ENCODE measurements at regions not wholly inside any gene's neighbourhood (a gene's known extent, or its start where the extent isn't known, plus 50 kb on each side); places are given as distances from the start of the nearest gene placed in this dataset.

DNA sequence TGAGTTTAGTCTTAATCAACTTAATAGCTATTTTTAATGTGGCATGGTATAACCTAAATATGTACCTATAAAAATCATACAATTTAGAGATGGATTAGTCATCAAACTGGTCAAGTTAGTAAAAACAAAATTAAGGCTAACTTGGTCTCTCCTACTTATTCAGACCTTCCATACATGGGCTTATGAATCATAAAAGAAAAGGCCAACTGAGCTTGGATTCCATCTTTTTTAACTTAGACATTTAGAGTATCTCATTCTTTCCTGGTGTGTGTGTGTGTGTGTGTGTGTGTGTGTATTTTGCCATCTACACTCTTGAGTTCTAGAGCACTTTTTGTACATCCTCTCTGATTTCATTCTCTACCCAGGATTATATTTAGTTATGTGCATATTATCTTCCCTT, 637.5 kb downstream of the PLCL1 start:
- Histone ChIP-seq H3K36me3 (ENCODE audit: control insufficient read depth, insufficient read depth, low read length) (no peaks in the 10 kb centered on the region), H3K4me1 (ENCODE audit: control insufficient read depth, insufficient read depth, low read length) (no peaks in the 10 kb centered on the region), H3K9me3 (ENCODE audit: control insufficient read depth, insufficient read depth, low read length) (no peaks in the 10 kb centered on the region), H3K27ac (ENCODE audit: low read depth, low read length) (no peak overlapping the region), H3K4me3 (ENCODE audit: low read depth, low read length) (no peak overlapping the region), H3K27me3 (ENCODE audit: control insufficient read depth, insufficient read depth, low read length) (no peaks in the 10 kb centered on the region)
- no peak for DNase-seq (ENCODE audit: low read depth in 4 of 6, low spot score in 6 of 6)

DNA sequence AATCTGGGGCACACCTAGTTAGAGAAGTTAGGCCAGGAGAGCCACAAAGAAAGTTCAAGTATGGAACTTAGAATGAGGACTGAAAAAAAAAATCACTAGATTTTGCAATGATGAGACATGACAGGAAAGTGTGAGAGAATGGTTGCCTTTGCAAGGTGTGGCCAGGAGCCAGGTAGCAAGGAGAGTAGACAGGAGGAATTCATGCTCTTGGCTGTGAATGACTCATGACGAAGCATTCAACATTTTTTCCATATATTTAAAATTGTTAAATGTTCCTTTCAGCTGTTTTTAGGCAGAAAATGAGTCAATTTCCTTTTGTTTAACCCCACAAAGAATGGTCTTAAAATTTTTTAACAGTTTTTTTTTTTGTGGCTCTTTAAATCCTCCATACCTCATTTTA, 636.9 kb downstream of the PLCL1 start:
- Histone ChIP-seq H3K27me3 (ENCODE audit: control insufficient read depth, insufficient read depth, low read length) (no peaks in the 10 kb centered on the region), H3K36me3 (ENCODE audit: control insufficient read depth, insufficient read depth, low read length) (no peaks in the 10 kb centered on the region), H3K4me3 (ENCODE audit: low read depth, low read length) (no peak overlapping the region), H3K27ac (ENCODE audit: low read depth, low read length) (no peak overlapping the region), H3K4me1 (ENCODE audit: control insufficient read depth, insufficient read depth, low read length) (no peaks in the 10 kb centered on the region), H3K9me3 (ENCODE audit: control insufficient read depth, insufficient read depth, low read length) (no peaks in the 10 kb centered on the region)
- DNase-seq (ENCODE audit: low read depth in 4 of 6, low spot score in 6 of 6): no peak
- WGBS (ENCODE audit: insufficient coverage): no CpG with 5 or more reads among the region's 1 CpG

DNA sequence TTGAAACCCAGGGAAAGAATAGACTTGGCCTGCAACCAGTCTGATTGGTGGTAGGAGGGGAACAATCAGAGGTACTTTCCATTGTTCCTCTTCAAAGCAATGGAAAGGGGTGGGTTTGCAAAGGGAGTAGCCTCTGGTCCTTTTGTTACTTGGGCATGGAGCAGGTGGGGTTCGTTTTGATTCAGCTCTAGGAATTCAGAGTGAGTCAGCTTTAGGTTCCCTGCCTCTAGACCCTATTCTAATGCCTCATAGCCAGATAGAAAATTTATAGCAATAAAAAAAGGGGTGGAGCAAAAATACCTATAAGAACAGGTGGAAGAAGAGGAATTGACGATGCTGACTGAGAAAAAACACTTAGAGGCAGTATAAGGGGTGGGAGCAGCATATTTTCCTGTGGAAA, 636.4 kb downstream of the PLCL1 start:
- no peaks in the 10 kb centered on the region for H3K36me3 ChIP-seq (ENCODE audit: control insufficient read depth, insufficient read depth, low read length)
- no peaks in the 10 kb centered on the region for H3K27me3 ChIP-seq (ENCODE audit: control insufficient read depth, insufficient read depth, low read length)
- no peaks in the 10 kb centered on the region for H3K9me3 ChIP-seq (ENCODE audit: control insufficient read depth, insufficient read depth, low read length)
- no peaks in the 10 kb centered on the region for H3K4me1 ChIP-seq (ENCODE audit: control insufficient read depth, insufficient read depth, low read length)
- 89% methylated on average over 1 of the region's 2 CpGs for WGBS (ENCODE audit: insufficient coverage)
- H3K27ac ChIP-seq (ENCODE audit: low read depth, low read length): no peak overlapping the region
- H3K4me3 ChIP-seq (ENCODE audit: low read depth, low read length): no peak overlapping the region
- DNase-seq (ENCODE audit: low read depth in 4 of 6, low spot score in 6 of 6): no peak

DNA sequence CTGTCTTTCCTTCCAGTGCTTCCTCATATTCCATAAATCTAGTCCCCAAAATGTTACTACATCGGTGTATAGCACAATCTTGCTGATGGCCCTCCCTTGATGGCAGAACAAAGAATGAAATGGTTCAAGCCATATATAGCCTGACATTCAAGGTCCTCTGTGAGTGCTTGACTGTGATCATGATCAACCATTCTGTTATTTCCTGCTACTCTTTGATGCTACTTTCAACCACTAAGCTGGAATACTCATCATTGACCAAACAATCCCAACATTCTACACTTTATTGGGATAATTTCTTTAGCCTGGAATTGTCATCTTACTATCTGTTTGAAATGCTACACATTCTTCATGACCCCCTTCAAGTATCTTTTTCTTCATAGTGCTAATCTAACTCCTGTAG, 633.9 kb downstream of the PLCL1 start:
- Histone ChIP-seq H3K27me3 (ENCODE audit: control insufficient read depth, insufficient read depth, low read length) (no peaks in the 10 kb centered on the region), H3K4me3 (ENCODE audit: low read depth, low read length) (no peak overlapping the region), H3K36me3 (ENCODE audit: control insufficient read depth, insufficient read depth, low read length) (no peaks in the 10 kb centered on the region), H3K9me3 (ENCODE audit: control insufficient read depth, insufficient read depth, low read length) (no peaks in the 10 kb centered on the region), H3K4me1 (ENCODE audit: control insufficient read depth, insufficient read depth, low read length) (no peaks in the 10 kb centered on the region), H3K27ac (ENCODE audit: low read depth, low read length) (no peak overlapping the region)
- WGBS (ENCODE audit: insufficient coverage): 90% methylated on average over 1 of the region's 1 CpG
- DNase-seq (ENCODE audit: low read depth in 4 of 6, low spot score in 6 of 6): no peak

DNA sequence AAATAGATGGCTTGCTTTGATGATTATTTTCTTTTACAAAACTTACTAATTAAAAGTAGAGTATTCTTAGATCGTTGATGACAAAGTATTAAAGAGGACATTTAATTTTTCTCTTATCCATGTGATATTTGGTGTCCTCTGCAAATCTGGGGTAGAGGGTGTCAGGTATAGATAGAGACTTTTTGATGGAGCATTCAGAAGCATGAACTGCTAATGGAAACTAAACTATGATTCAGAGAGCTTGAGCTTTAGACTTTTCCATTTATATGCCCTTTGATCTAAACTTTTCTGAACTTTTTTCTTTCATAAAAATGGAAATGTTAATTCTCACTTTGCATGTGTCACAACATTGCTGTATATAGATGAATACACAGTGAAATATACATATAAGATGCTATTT, 619.7 kb downstream of the PLCL1 start:
- no peak overlapping the region for H3K4me3 ChIP-seq (ENCODE audit: low read depth, low read length)

DNA sequence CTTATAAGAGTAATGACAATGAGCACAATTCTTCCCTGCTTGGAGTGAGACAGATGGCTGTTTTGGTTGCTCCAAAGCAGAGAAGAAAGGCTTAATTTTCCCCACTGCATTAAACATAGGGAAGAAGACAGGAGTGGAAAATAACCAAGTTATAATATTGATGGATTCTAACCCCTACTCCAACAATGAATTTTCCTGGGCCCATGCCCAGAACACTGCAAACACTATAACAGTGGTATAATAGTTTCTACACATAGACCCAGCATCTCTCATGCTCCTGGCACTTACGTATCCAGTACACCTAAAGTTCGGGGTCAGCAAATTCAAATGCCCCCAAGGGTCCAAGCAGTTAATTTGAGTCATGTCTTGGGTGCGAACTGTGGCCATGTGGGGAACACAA, 613.4 kb downstream of the PLCL1 start:
- Histone ChIP-seq H3K4me3 (ENCODE audit: low read depth, low read length) (no peak overlapping the region), H3K27ac (ENCODE audit: low read depth, low read length) (no peak overlapping the region), H3K9me3 (ENCODE audit: control insufficient read depth, insufficient read depth, low read length) (no peaks in the 10 kb centered on the region), H3K36me3 (ENCODE audit: control insufficient read depth, insufficient read depth, low read length) (no peaks in the 10 kb centered on the region), H3K4me1 (ENCODE audit: control insufficient read depth, insufficient read depth, low read length) (no peaks in the 10 kb centered on the region), H3K27me3 (ENCODE audit: control insufficient read depth, insufficient read depth, low read length) (no peaks in the 10 kb centered on the region)
- 100% methylated on average over 2 of the region's 3 CpGs for WGBS (ENCODE audit: insufficient coverage)
- DNase-seq (ENCODE audit: low read depth in 4 of 6, low spot score in 6 of 6): no peak

More for the DNA sequence above, 619.7 kb downstream of the PLCL1 start:
- WGBS (ENCODE audit: insufficient coverage): no CpG with 5 or more reads among the region's 1 CpG
- Histone ChIP-seq H3K36me3 (ENCODE audit: control insufficient read depth, insufficient read depth, low read length) (no peaks in the 10 kb centered on the region), H3K9me3 (ENCODE audit: control insufficient read depth, insufficient read depth, low read length) (no peaks in the 10 kb centered on the region), H3K4me1 (ENCODE audit: control insufficient read depth, insufficient read depth, low read length) (no peaks in the 10 kb centered on the region), H3K27ac (ENCODE audit: low read depth, low read length) (no peak overlapping the region), H3K27me3 (ENCODE audit: control insufficient read depth, insufficient read depth, low read length) (no peaks in the 10 kb centered on the region)
- no peak for DNase-seq (ENCODE audit: low read depth in 4 of 6, low spot score in 6 of 6)

DNA sequence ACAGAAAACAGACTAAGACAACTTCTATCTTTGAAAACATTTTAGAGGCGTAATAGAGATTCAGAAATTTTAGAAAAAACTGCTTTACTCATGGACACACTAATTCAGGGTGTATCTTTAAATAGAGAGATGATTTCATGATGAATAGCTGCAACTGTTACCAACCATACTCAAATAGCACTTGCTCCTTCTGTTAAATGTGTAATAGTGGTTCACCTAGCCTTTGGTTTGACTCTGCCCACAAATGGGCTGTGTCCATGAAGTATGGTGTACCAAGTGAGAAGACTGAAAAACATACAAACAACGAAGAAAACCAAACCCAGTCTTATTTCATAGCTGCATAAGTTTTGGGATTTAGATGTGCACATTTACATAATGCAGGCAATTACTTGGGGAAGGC, 610.6 kb downstream of the PLCL1 start:
- H3K4me1 ChIP-seq (ENCODE audit: control insufficient read depth, insufficient read depth, low read length): no peaks in the 10 kb centered on the region
- H3K9me3 ChIP-seq (ENCODE audit: control insufficient read depth, insufficient read depth, low read length): no peaks in the 10 kb centered on the region
- no peak overlapping the region for H3K4me3 ChIP-seq (ENCODE audit: low read depth, low read length)
- no peaks in the 10 kb centered on the region for H3K36me3 ChIP-seq (ENCODE audit: control insufficient read depth, insufficient read depth, low read length)
- no peak for DNase-seq (ENCODE audit: low read depth in 4 of 6, low spot score in 6 of 6)
- no peak overlapping the region for H3K27ac ChIP-seq (ENCODE audit: low read depth, low read length)
- no CpG with 5 or more reads among the region's 2 CpGs for WGBS (ENCODE audit: insufficient coverage)
- no peaks in the 10 kb centered on the region for H3K27me3 ChIP-seq (ENCODE audit: control insufficient read depth, insufficient read depth, low read length)

DNA sequence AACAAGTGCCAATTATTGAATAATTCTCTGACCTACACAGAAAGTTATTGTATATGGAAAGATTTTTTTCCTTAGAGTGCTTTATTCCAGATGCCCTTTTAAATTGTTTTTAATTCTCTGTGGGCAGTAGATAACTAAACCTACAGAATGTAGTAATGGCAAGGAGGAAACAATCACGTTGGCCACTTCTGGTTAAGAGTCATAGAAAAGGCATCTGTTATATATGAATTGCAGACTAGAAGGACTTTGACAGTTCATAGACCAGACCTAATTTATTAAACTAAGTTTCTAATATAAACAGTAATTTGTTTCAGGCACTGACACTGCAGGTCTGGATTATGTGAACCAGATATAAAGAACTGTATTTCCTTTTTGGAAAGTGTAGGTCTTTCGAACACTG, 607.5 kb downstream of the PLCL1 start:
- Histone ChIP-seq H3K4me1 (ENCODE audit: control insufficient read depth, insufficient read depth, low read length) (no peaks in the 10 kb centered on the region), H3K36me3 (ENCODE audit: control insufficient read depth, insufficient read depth, low read length) (no peaks in the 10 kb centered on the region)
- WGBS (ENCODE audit: insufficient coverage): no CpG with 5 or more reads among the region's 2 CpGs

DNA sequence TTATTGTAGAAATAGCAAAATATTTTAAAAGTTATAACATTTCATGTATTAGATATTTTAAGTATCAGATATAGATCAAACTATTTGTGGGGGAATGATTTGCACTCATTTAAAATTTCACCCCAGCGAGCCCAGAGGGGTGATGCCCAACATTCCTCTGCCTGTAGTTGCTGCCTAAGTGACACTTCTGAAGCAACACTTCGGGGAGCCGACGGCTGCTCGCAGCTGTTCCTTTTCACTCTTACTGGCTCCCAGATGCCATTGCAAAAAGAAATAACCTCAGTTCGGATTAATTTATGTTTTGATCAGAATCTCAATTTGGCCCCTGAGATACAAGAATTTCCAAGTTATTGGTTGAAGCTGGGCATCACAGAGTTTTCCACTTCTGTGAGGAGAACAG, 603.8 kb downstream of the PLCL1 start:
- H3K27ac ChIP-seq (ENCODE audit: low read depth, low read length): no peak overlapping the region
- DNase-seq (ENCODE audit: low read depth in 4 of 6, low spot score in 6 of 6): no peak
- no peaks in the 10 kb centered on the region for H3K27me3 ChIP-seq (ENCODE audit: control insufficient read depth, insufficient read depth, low read length)
- H3K4me3 ChIP-seq (ENCODE audit: low read depth, low read length): no peak overlapping the region
- H3K36me3 ChIP-seq (ENCODE audit: control insufficient read depth, insufficient read depth, low read length): no peaks in the 10 kb centered on the region
- H3K9me3 ChIP-seq (ENCODE audit: control insufficient read depth, insufficient read depth, low read length): no peaks in the 10 kb centered on the region
- 67% methylated on average over 1 of the region's 6 CpGs for WGBS (ENCODE audit: insufficient coverage)
- no peaks in the 10 kb centered on the region for H3K4me1 ChIP-seq (ENCODE audit: control insufficient read depth, insufficient read depth, low read length)

More for the DNA sequence above, 607.5 kb downstream of the PLCL1 start:
- Histone ChIP-seq H3K4me3 (ENCODE audit: low read depth, low read length) (no peak overlapping the region), H3K27me3 (ENCODE audit: control insufficient read depth, insufficient read depth, low read length) (no peaks in the 10 kb centered on the region), H3K9me3 (ENCODE audit: control insufficient read depth, insufficient read depth, low read length) (no peaks in the 10 kb centered on the region), H3K27ac (ENCODE audit: low read depth, low read length) (no peak overlapping the region)
- DNase-seq (ENCODE audit: low read depth in 4 of 6, low spot score in 6 of 6): no peak

DNA sequence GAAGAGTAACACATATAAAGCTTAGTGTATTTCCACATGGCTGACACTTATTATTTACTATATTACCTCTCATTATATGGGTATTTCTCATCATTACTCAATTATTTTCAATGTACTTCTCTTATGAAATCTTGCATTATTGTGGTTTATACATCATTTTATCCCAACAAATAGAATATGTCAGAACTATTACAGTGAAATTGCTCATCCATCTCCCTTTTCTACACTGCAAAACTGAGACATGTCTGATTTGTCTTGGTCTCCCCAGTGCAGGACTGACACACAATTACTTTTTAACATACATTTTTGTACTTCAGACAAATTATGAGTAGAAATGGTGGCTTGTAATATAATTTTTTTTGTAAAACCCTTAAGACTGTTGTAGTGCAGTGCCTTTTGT, 600.9 kb downstream of the PLCL1 start:
- no peaks in the 10 kb centered on the region for H3K27me3 ChIP-seq (ENCODE audit: control insufficient read depth, insufficient read depth, low read length)
- no peaks in the 10 kb centered on the region for H3K9me3 ChIP-seq (ENCODE audit: control insufficient read depth, insufficient read depth, low read length)
- no peaks in the 10 kb centered on the region for H3K4me1 ChIP-seq (ENCODE audit: control insufficient read depth, insufficient read depth, low read length)
- H3K4me3 ChIP-seq (ENCODE audit: low read depth, low read length): no peak overlapping the region
- DNase-seq (ENCODE audit: low read depth in 4 of 6, low spot score in 6 of 6): no peak
- no peak overlapping the region for H3K27ac ChIP-seq (ENCODE audit: low read depth, low read length)
- no peaks in the 10 kb centered on the region for H3K36me3 ChIP-seq (ENCODE audit: control insufficient read depth, insufficient read depth, low read length)

DNA sequence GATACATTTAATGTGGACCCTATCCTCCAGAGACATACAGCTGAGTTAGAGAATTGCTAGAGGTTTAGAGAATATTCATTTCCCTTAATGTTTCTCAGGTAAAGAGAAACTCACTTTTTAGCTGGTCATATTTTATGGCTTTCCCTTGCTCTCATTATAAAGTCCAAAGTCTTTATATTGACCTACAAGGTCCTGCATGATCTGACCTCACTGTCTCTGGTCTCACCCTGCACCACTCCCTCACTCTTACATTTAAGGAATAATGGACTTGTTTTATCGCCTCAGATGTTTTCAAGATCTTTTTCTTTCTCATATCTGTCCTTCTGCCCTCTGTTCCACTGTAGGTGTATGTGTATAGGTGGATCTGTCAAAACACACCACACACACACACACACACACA, 597.3 kb downstream of the PLCL1 start:
- Histone ChIP-seq H3K36me3 (ENCODE audit: control insufficient read depth, insufficient read depth, low read length) (no peaks in the 10 kb centered on the region), H3K9me3 (ENCODE audit: control insufficient read depth, insufficient read depth, low read length) (no peaks in the 10 kb centered on the region), H3K27ac (ENCODE audit: low read depth, low read length) (no peak overlapping the region), H3K4me3 (ENCODE audit: low read depth, low read length) (no peak overlapping the region), H3K4me1 (ENCODE audit: control insufficient read depth, insufficient read depth, low read length) (no peaks in the 10 kb centered on the region), H3K27me3 (ENCODE audit: control insufficient read depth, insufficient read depth, low read length) (no peaks in the 10 kb centered on the region)
- no CpG with 5 or more reads among the region's 1 CpG for WGBS (ENCODE audit: insufficient coverage)
- no peak for DNase-seq (ENCODE audit: low read depth in 4 of 6, low spot score in 6 of 6)

Data from spinal cord (tissue), 9 donors.